Stimulated activated CD4-positive, alpha-beta T cell treated with anti-CD3 and anti-CD28 coated beads, Interleukin-12 subunit alpha, Interleukin-12 subunit beta, amount 100 ng/mL, for 48 hours (primary cell): ENCODE measurements at regions not wholly inside any gene's neighbourhood (a gene's known extent, or its start where the extent isn't known, plus 50 kb on each side); places are given as distances from the start of the nearest gene placed in this dataset.

ENCODE experiments used
- DNase-seq, 3 donors: peaks; one replicate each; pipeline ENCODE4 v3.0.0-alpha.2; 2020; ENCODE audit warnings: low read depth in 2 of 3, low spot score in 1 of 3

GRCh38 chr2:67651565-67651964, 254.4 kb downstream of the ETAA1 start:
- no peak for DNase-seq

- no peak for DNase-seq
Measured at GRCh38 chr2:67652679-67653078, 255.5 kb downstream of the ETAA1 start.

- no peak for DNase-seq
Measured at GRCh38 chr2:67656875-67657274, 259.7 kb downstream of the ETAA1 start.

- no peak for DNase-seq
Measured at GRCh38 chr2:67658820-67659219, 261.7 kb downstream of the ETAA1 start.

GRCh38 chr2:67660015-67660602, 263.0 kb downstream of the ETAA1 start:
- DNase-seq = no peak

- no peak for DNase-seq
Measured at GRCh38 chr2:67660871-67661270, 263.7 kb downstream of the ETAA1 start.

GRCh38 chr2:67662222-67662621, 265.1 kb downstream of the ETAA1 start:
- no peak for DNase-seq

GRCh38 chr2:67663776-67664175, 266.6 kb downstream of the ETAA1 start:
- DNase-seq = no peak

GRCh38 chr2:67666386-67667053, 269.4 kb downstream of the ETAA1 start:
- DNase-seq = no peak

- DNase-seq = no peak
Measured at GRCh38 chr2:67667054-67667908, 270.1 kb downstream of the ETAA1 start.

- DNase-seq = no peak
Measured at GRCh38 chr2:67668538-67668937, 271.4 kb downstream of the ETAA1 start.

- DNase-seq = no peak
Measured at GRCh38 chr2:67669168-67669567, 272.0 kb downstream of the ETAA1 start.

GRCh38 chr2:67669766-67670165, 272.6 kb downstream of the ETAA1 start:
- no peak for DNase-seq

GRCh38 chr2:67670747-67671183, 273.6 kb downstream of the ETAA1 start:
- no peak for DNase-seq

GRCh38 chr2:67671464-67672450, 274.6 kb downstream of the ETAA1 start:
- no peak for DNase-seq

- DNase-seq = no peak
Measured at GRCh38 chr2:67674668-67675067, 277.5 kb downstream of the ETAA1 start.

GRCh38 chr2:67684991-67685390, 287.9 kb downstream of the ETAA1 start:
- no peak for DNase-seq

- DNase-seq = no peak
Measured at GRCh38 chr2:67686254-67686653, 289.1 kb downstream of the ETAA1 start.

- no peak for DNase-seq
Measured at GRCh38 chr2:67689186-67689585, 292.1 kb downstream of the ETAA1 start.

- DNase-seq = no peak
Measured at GRCh38 chr2:67689651-67690050, 292.5 kb downstream of the ETAA1 start.

GRCh38 chr2:67694445-67694844, 297.3 kb downstream of the ETAA1 start:
- no peak for DNase-seq
